ENCODE measurements at regions not wholly inside any gene's neighbourhood (a gene's known extent, or its start where the extent isn't known, plus 50 kb on each side); places are given as distances from the start of the nearest gene placed in this dataset.

DNA sequence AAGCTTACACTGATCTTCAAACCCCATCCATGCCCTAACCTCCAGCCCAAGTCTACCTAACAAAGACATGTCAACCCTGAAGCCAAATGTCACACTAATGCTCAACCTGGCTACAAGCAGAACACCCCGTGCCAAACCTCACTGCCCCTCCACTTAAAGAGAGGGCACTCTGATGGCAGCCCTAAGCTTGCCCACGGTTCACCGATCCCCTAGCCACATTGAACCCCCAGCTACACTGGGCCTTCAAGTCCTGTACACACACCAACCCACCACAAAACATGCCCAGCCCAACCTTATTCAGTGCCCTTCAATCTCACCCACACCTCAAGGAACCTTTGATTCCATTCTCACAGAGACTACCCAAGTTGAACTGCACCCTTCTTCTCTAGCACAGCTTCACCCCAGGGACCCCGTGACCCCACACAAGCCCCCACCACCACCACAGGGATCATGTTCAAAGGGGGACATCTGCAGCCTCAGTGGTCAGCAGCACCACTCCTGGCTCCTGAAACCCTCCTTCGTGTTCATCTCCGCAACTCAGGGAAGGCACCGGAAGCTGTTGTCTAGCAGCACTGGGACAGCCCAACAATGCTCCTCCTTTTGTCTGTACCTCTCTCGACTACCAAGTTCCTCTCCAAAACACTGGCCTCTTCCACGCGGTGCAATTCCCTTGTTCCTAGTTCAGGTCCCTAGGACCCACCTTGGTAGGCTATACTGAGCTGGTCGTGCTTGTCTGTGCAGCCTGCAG is 218.8 kb downstream of the CYP26B1 start:
- no peak for ATAC-seq
- intact Hi-C loops (cut with DNase I, micrococcal nuclease) = loop anchor here in 1 of 2 donors (5.0 kb wide), 1 partner anchor 223 kb away; no protein-coding TSS in a partner anchor

DNA sequence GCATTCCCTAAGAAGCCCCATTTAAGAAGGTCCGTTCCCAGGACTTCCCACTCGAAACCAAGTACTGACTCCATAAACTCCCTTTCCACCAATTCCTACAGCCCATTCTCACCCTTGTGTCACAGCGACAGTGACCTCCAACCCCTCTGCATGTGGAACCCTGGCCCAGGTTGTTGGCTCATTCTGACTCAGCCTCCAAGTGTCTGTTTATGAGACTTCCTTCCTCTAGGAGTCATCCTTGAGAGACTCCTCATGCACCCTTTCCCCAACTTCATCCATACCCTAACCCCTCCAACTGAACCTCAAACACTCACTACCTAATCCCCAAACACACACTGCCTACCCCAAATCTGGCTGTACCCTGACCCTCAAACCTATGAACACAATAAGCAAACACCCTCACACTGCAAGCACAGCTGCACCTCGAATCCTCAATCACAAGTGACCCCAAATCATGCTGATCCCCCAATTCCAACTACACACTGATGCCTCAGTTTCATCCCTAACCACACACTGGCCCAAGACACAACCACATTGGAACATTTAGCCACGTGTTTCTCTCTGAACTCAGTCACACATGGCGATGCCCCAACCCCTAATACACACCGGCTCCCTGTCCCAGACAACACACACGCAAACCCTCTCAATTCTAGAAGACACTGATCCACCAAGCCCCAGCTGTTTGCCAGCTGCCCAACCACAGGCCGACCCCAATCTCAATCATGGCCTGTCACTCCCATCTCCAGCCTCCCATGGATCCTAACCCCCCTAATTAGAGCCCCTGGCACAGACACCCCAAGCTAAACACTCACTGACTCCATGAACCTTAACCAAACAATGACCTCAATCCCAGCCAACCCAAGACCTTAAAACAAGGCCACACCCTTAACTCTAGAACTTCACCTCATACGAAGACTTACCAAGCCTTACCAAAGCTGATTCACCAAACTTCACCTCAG is 219.6 kb downstream of the CYP26B1 start:
- H3K4me1 ChIP-seq (ENCODE audit: low read depth) = peaks cover 9% of the 10 kb centered on the region
- intact Hi-C loops (cut with DNase I, micrococcal nuclease) = loop anchor here in 1 of 2 donors (5.0 kb wide), 1 partner anchor 224 kb away; no protein-coding TSS in a partner anchor
- ATAC-seq (no peak), DNase-seq (no peak)
- no peaks in the 10 kb centered on the region for H3K36me3 ChIP-seq (ENCODE audit: low read depth)
- no peak for TF ChIP-seq CTCF (IDR thresholded peaks at IDR 0.05)
- H3K9me3 ChIP-seq = no peaks in the 10 kb centered on the region
- H3K4me3 ChIP-seq = no peak overlapping the region

More for the DNA sequence above, 218.8 kb downstream of the CYP26B1 start:
- peaks cover 9% of the 10 kb centered on the region for H3K4me1 ChIP-seq (ENCODE audit: low read depth)
- no peak for DNase-seq
- H3K9me3 ChIP-seq = no peaks in the 10 kb centered on the region
- no peaks in the 10 kb centered on the region for H3K36me3 ChIP-seq (ENCODE audit: low read depth)
- TF ChIP-seq CTCF (IDR thresholded peaks at IDR 0.05) = no peak
- H3K4me3 ChIP-seq = no peak overlapping the region

DNA sequence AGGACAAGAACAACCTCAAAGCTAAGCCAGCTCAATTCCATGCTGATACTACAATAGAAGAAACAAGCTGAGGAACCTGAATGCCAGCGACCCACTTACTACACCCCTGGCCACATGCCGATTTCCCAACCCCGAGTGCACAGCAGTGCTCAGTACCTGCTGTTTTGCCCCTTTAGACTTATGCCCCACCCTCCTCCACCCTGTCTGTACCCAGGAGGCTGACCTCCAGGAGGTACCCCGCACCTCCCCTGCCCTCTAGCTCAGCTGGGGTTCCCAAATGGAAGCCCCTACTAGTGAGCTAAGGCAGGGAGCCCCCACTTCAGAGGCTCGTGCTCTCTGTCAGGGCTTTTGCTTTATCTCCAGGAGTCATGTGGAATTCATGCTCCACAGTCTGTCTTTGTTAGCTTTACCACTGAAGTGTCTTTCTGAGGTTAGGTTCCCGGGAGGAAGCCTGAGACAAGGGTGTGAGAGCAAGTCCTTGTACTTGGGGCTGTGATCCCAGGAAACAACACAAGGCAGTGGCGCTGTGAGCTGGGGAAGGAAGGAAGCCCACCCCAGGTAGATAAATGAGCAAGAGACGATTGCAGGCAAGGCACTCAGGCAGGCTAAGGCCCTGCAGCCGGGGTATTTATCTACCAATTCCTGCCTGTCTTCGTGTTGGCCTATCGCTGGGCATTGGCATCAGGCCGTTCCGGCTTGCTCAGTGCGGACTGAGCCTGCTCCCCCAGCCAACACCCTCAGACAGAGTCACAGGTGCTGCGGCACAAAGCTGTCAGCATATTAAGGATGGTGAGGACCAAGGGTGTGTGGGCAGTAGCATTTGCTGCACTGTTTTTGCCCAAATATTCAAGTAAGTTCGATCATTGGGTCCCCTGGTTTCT is 220.5 kb downstream of the CYP26B1 start:
- DNase-seq (no peak), ATAC-seq (no peak)
- no peak overlapping the region for H3K4me3 ChIP-seq

DNA sequence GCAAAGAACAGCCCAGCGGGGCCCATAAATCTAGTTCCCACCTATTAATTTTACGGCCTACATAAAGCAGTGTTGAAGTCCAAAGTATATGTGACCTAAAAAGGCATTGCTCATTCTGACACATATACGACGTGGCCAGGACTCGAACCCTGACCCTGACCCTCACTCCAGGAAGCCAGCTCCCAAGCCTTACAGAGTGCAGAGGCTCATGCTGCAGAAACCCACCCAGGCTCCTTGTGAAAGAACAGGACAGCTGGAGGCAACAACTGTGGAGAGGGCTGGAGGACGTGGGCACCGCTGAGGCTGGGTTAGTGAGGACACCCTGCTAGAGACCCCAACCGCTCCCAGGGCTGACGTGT is 221.6 kb downstream of the CYP26B1 start:
- Histone ChIP-seq H3K36me3 (ENCODE audit: low read depth) (no peaks in the 10 kb centered on the region), H3K4me3 (no peak overlapping the region), H3K9me3 (no peaks in the 10 kb centered on the region), H3K4me1 (ENCODE audit: low read depth) (peaks cover 9% of the 10 kb centered on the region)
- TF ChIP-seq CTCF (IDR thresholded peaks at IDR 0.05) = no peak
- DNase-seq (peak in 1 of 3 donors; percentile 33), ATAC-seq (peak; percentile 79)
- intact Hi-C loops (cut with DNase I, micrococcal nuclease) = loop anchor here in 1 of 2 donors (5.0 kb wide), 1 partner anchor 226 kb away; no protein-coding TSS in a partner anchor

More for the DNA sequence above, 220.5 kb downstream of the CYP26B1 start:
- Histone ChIP-seq H3K9me3 (no peaks in the 10 kb centered on the region), H3K36me3 (ENCODE audit: low read depth) (no peaks in the 10 kb centered on the region), H3K4me1 (ENCODE audit: low read depth) (peaks cover 9% of the 10 kb centered on the region)
- TF ChIP-seq CTCF (IDR thresholded peaks at IDR 0.05) = no peak
- intact Hi-C loops (cut with DNase I, micrococcal nuclease) = loop anchor here in 1 of 2 donors (5.0 kb wide), 1 partner anchor 225 kb away; no protein-coding TSS in a partner anchor

Data from mucosa of descending colon (tissue), 3 donors.